PFSK-1 (cell line): ENCODE measurements at regions not wholly inside any gene's neighbourhood (a gene's known extent, or its start where the extent isn't known, plus 50 kb on each side); places are given as distances from the start of the nearest gene placed in this dataset.

Experiments used
- FOXP2 ChIP-seq: optimal IDR thresholded peaks from 2 replicates; pipeline ENCODE3; 2011; ENCODE audit warnings: borderline replicate concordance, control low read depth, inconsistent platforms; ENCODE audit not compliant: insufficient read depth; ENCODE audit errors: extremely low read length, extremely low read depth
- POLR2AphosphoS5 ChIP-seq: IDR thresholded peaks from 2 replicates; pipeline ENCODE4 v1.6.1; 2012; ENCODE audit warnings: low read depth, mild to moderate bottlenecking, control low read depth, low read length, moderate library complexity
- SIN3A ChIP-seq: IDR thresholded peaks from 2 replicates; pipeline ENCODE4 v1.6.1; 2012; ENCODE audit warnings: mild to moderate bottlenecking, low read length, moderate library complexity, borderline replicate concordance; ENCODE audit not compliant: insufficient read depth
- TAF1 ChIP-seq: IDR thresholded peaks from 2 replicates; pipeline ENCODE4 v1.6.1; 2012; ENCODE audit warnings: low read length, control low read depth, borderline replicate concordance; ENCODE audit not compliant: insufficient read depth
- TF ChIP-seq, protein P1 (sequence below), 2 experiments: IDR thresholded peaks; 2 replicates each; pipeline versions ENCODE4 v1.6.1 to v1.8.0; 2011 to 2012; ENCODE audit warnings: low read depth in 2 of 2, low read length in 2 of 2, control low read depth in 1 of 2, inconsistent platforms in 1 of 2, mild to moderate bottlenecking in 1 of 2, moderate library complexity in 1 of 2; ENCODE audit not compliant: insufficient read depth in 1 of 2

DNA sequence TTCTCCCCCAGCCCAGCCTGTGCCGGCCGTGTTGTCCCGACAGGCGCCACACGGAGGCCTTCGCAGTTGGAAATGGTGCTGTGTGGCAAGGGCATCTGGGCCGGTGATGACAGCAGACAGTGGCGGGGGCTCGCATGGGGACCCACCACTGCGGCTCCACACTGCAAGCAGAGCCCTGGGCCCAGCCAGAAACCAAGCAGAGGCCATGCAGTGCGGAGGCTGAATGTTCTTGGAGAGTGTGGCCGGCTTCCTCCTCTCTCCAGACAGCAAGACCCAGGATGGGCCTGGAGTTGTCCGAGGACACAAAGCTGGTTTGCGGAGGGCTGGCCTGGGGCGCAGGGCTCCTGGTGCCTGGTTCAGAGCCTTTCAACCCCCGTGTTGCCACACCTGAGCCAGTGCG, 104.6 kb downstream of the SIK1 start:
- TF ChIP-seq TAF1: no peak
- TF ChIP-seq SIN3A: no peak
- TF ChIP-seq FOXP2: no peak
- no peak for TF ChIP-seq POLR2AphosphoS5

DNA sequence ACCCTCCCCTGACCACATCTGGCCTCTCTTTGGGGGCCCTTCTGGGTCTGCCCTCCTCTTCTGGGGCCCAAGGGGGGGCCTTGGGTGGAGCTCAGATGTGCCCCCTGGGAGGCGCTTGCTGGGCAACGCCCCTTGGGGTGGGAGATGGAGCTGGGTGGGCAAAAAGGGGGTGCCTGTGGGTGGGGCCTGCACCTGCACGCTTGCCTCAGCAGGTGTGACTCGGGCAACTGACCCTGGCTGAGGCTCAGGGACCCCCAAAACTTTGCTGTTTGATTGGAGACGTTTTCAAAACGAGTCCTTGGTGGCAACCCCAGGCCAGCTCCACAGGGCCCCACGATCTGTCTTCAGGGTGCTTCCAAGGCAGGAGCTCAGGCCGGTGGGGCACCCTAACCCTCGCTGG, 105.3 kb downstream of the SIK1 start:
- TF ChIP-seq SIN3A: no peak
- TF ChIP-seq TAF1: no peak
- TF ChIP-seq POLR2AphosphoS5: no peak
- TF ChIP-seq, protein P1, sequence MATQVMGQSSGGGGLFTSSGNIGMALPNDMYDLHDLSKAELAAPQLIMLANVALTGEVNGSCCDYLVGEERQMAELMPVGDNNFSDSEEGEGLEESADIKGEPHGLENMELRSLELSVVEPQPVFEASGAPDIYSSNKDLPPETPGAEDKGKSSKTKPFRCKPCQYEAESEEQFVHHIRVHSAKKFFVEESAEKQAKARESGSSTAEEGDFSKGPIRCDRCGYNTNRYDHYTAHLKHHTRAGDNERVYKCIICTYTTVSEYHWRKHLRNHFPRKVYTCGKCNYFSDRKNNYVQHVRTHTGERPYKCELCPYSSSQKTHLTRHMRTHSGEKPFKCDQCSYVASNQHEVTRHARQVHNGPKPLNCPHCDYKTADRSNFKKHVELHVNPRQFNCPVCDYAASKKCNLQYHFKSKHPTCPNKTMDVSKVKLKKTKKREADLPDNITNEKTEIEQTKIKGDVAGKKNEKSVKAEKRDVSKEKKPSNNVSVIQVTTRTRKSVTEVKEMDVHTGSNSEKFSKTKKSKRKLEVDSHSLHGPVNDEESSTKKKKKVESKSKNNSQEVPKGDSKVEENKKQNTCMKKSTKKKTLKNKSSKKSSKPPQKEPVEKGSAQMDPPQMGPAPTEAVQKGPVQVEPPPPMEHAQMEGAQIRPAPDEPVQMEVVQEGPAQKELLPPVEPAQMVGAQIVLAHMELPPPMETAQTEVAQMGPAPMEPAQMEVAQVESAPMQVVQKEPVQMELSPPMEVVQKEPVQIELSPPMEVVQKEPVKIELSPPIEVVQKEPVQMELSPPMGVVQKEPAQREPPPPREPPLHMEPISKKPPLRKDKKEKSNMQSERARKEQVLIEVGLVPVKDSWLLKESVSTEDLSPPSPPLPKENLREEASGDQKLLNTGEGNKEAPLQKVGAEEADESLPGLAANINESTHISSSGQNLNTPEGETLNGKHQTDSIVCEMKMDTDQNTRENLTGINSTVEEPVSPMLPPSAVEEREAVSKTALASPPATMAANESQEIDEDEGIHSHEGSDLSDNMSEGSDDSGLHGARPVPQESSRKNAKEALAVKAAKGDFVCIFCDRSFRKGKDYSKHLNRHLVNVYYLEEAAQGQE (IDR thresholded peaks at IDR 0.05; ENCODE audit: insufficient read depth in 1 of 2, low read depth in 2 of 2, low read length in 2 of 2): no peak
- TF ChIP-seq FOXP2: no peak

DNA sequence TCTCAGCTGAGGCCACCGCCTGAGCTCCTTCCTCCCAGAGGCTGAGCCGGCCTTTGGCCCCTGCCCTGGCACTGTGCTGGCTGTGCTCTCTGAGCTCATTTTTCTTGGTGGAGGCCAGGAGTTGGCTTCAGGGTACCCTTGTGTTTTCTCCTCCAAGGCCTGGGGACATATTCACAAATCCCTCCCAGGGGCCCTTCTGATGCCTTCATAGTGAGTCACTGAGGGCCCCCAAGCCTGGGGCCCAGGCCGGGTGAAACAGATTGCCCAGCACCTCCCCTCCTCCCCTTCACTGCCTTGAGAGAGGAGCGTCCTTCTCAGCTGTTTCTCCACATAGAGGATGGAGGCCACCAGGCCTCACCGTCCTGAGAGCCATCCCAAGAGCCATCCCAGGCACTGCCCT, 105.8 kb downstream of the SIK1 start:
- TF ChIP-seq, protein P1 (IDR thresholded peaks at IDR 0.05; ENCODE audit: insufficient read depth in 1 of 2, low read depth in 2 of 2, low read length in 2 of 2): no peak
- no peak for TF ChIP-seq SIN3A
- no peak for TF ChIP-seq TAF1
- no peak for TF ChIP-seq POLR2AphosphoS5
- no peak for TF ChIP-seq FOXP2

DNA sequence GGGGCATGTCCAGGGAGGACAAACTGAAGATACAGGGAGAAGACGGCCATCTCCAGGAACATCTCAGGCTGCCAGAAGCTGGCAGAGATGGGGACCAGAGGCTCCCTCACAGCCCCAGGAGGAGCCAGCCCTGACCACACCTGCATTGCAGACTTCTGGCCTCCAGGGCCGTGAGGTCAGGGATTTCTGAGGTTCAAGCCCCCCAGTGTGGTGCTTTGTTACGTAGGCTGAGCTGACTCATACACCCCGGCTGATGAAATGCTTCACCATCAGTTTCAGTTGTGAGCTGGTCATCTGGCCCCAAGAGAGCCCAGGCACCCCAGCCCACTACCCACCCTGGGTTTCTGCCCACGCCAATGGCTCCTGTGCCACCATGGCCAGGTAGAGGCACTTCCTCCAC, 106.4 kb downstream of the SIK1 start:
- no peak for TF ChIP-seq FOXP2
- TF ChIP-seq SIN3A: no peak
- TF ChIP-seq TAF1: no peak
- TF ChIP-seq, protein P1 (IDR thresholded peaks at IDR 0.05; ENCODE audit: insufficient read depth in 1 of 2, low read depth in 2 of 2, low read length in 2 of 2): no peak
- TF ChIP-seq POLR2AphosphoS5: no peak

DNA sequence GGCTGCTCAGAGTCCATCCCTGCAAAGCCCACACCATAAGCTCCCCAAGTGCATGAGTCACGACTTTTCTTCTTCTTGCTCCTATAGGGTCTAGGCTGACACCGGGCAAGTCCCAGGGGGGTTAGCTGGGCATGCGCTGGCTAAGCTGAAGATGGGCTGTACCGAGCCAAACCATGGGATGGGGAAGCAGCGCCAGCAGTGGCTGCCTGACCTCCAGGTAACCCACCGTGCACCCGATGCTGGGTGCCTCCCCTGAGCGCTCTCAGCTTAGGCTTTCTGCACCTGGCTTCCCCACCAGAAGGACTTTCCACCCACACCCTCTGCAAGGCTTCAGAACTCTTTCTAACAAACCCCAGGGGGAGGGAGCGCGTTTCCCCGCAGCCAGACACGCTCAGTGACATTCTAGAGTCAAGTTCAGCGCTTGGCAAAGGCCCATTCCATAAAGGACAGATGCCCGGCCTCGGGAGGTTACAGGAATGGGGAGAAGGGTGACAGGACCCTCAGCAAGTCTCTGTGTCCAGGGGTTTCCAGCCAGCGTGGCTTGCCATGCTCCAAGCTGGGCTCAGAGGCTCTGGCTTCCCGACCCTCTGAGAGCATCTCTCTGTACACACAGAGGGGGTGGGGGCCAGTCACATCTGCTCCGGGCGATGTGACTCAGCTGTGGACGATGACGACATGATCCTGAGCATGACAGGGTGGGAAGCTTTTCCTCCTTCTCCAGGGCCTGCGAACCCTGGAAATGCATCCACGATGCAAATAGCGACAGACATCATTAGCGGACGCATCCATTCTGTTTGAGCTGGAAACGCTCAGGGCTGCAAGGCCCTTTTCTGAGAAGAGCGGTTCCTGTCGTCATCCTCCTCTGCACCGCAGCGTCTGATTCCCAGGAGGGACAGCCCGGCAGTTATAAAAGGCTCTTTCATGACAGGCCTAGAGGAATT, 107.8 kb downstream of the SIK1 start:
- no peak for TF ChIP-seq FOXP2
- no peak for TF ChIP-seq POLR2AphosphoS5
- no peak for TF ChIP-seq SIN3A
- no peak for TF ChIP-seq TAF1
- TF ChIP-seq, protein P1 (IDR thresholded peaks at IDR 0.05; ENCODE audit: insufficient read depth in 1 of 2, low read depth in 2 of 2, low read length in 2 of 2): no peak
